ENCODE measurements at regions not wholly inside any gene's neighbourhood (a gene's known extent, or its start where the extent isn't known, plus 50 kb on each side); places are given as distances from the start of the nearest gene placed in this dataset.
"Not testable (repeated sequence)": the region's sequence is repeated elsewhere in the genome, so short reads cannot be mapped to it uniquely, and the experiment has no call there.

GRCh38 chr6:11473008-11473740 is 64.4 kb upstream of the TMEM170B start:
- Histone ChIP-seq H2AFZ (no peak overlapping the region), H3K9ac (no peak overlapping the region), H3K27me3 (ENCODE audit: control insufficient read depth, insufficient read depth, low read length) (no peaks in the 10 kb centered on the region), H3K27ac (no peak overlapping the region), H3K9me3 (ENCODE audit: control insufficient read depth, low read length) (no peaks in the 10 kb centered on the region), H3K4me1 (no peaks in the 10 kb centered on the region), H3K36me3 (ENCODE audit: control insufficient read depth, insufficient read depth, low read length) (no peaks in the 10 kb centered on the region), H3K79me2 (no peaks in the 10 kb centered on the region), H3K4me3 (ENCODE audit: low read depth, low read length) (no peak overlapping the region), H3K4me2 (ENCODE audit: low read length) (no peak overlapping the region)
- no peak for TF ChIP-seq CTCF (IDR thresholded peaks at IDR 0.05)

GRCh38 chr6:11471261-11471660 is 66.3 kb upstream of the TMEM170B start:
- Histone ChIP-seq H3K4me2 (ENCODE audit: low read length) (no peak overlapping the region), H3K79me2 (no peaks in the 10 kb centered on the region), H3K4me3 (ENCODE audit: low read depth, low read length) (no peak overlapping the region), H3K36me3 (ENCODE audit: control insufficient read depth, insufficient read depth, low read length) (no peaks in the 10 kb centered on the region), H2AFZ (no peak overlapping the region), H3K9ac (no peak overlapping the region), H3K27ac (no peak overlapping the region), H3K27me3 (ENCODE audit: control insufficient read depth, insufficient read depth, low read length) (no peaks in the 10 kb centered on the region), H3K4me1 (no peaks in the 10 kb centered on the region), H3K9me3 (ENCODE audit: control insufficient read depth, low read length) (no peaks in the 10 kb centered on the region)
- TF ChIP-seq CTCF (IDR thresholded peaks at IDR 0.05): no peak

GRCh38 chr6:11469684-11470083 is 67.9 kb upstream of the TMEM170B start:
- no peaks in the 10 kb centered on the region for H3K36me3 ChIP-seq (ENCODE audit: control insufficient read depth, insufficient read depth, low read length)
- H3K9me3 ChIP-seq (ENCODE audit: control insufficient read depth, low read length): no peaks in the 10 kb centered on the region
- H2AFZ ChIP-seq: no peak overlapping the region
- no peak overlapping the region for H3K4me2 ChIP-seq (ENCODE audit: low read length)
- no peaks in the 10 kb centered on the region for H3K4me1 ChIP-seq
- H3K27ac ChIP-seq: no peak overlapping the region
- H3K27me3 ChIP-seq (ENCODE audit: control insufficient read depth, insufficient read depth, low read length): no peaks in the 10 kb centered on the region
- no peak overlapping the region for H3K4me3 ChIP-seq (ENCODE audit: low read depth, low read length)
- TF ChIP-seq CTCF (IDR thresholded peaks at IDR 0.05): no peak
- H3K9ac ChIP-seq: no peak overlapping the region
- H3K79me2 ChIP-seq: no peaks in the 10 kb centered on the region

GRCh38 chr6:11468271-11468670 is 69.3 kb upstream of the TMEM170B start:
- not testable (repeated sequence) for H3K4me1 ChIP-seq; H3K36me3 ChIP-seq (ENCODE audit: control insufficient read depth, insufficient read depth, low read length); H3K4me3 ChIP-seq (ENCODE audit: low read depth, low read length); H3K9me3 ChIP-seq (ENCODE audit: control insufficient read depth, low read length); H3K27me3 ChIP-seq (ENCODE audit: control insufficient read depth, insufficient read depth, low read length); H3K27ac ChIP-seq; H3K4me2 ChIP-seq (ENCODE audit: low read length); H3K9ac ChIP-seq; H3K79me2 ChIP-seq; H2AFZ ChIP-seq

- Histone ChIP-seq H3K4me2 (ENCODE audit: low read length) (no peak overlapping the region), H3K27ac (no peak overlapping the region), H3K79me2 (no peaks in the 10 kb centered on the region), H3K9me3 (ENCODE audit: control insufficient read depth, low read length) (no peaks in the 10 kb centered on the region), H2AFZ (no peak overlapping the region), H3K4me3 (ENCODE audit: low read depth, low read length) (no peak overlapping the region), H3K27me3 (ENCODE audit: control insufficient read depth, insufficient read depth, low read length) (no peaks in the 10 kb centered on the region), H3K9ac (no peak overlapping the region), H3K4me1 (no peaks in the 10 kb centered on the region), H3K36me3 (ENCODE audit: control insufficient read depth, insufficient read depth, low read length) (no peaks in the 10 kb centered on the region)
- no peak for TF ChIP-seq CTCF (IDR thresholded peaks at IDR 0.05)
Measured at GRCh38 chr6:11467364-11467763, 70.2 kb upstream of the TMEM170B start.
